ENCODE measurements at regions not wholly inside any gene's neighbourhood (a gene's known extent, or its start where the extent isn't known, plus 50 kb on each side); places are given as distances from the start of the nearest gene placed in this dataset.

DNA sequence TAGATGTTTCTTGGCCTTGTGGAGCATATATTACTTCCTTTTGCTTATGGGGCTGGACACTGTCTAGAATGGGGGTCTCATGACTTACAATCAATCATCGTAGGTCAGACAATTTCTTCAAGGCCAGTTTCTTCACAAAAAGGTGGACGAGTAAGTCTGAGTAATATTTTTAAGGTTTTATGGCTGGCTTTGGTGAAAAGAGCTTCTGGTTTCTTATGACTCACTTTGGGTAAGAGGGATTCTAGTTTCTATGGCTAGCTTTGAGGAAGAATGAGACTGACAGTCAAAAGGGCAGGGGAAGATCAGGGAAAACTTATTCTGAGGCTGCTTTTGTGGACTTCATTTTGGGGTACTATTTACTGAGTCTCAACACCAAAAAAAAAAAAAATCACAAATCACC is 2067.2 kb upstream of the C9orf72 start:
- TF ChIP-seq, protein P1, sequence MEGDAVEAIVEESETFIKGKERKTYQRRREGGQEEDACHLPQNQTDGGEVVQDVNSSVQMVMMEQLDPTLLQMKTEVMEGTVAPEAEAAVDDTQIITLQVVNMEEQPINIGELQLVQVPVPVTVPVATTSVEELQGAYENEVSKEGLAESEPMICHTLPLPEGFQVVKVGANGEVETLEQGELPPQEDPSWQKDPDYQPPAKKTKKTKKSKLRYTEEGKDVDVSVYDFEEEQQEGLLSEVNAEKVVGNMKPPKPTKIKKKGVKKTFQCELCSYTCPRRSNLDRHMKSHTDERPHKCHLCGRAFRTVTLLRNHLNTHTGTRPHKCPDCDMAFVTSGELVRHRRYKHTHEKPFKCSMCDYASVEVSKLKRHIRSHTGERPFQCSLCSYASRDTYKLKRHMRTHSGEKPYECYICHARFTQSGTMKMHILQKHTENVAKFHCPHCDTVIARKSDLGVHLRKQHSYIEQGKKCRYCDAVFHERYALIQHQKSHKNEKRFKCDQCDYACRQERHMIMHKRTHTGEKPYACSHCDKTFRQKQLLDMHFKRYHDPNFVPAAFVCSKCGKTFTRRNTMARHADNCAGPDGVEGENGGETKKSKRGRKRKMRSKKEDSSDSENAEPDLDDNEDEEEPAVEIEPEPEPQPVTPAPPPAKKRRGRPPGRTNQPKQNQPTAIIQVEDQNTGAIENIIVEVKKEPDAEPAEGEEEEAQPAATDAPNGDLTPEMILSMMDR (optimal IDR thresholded peaks at IDR 0.05 in 1 of 3, IDR thresholded peaks at IDR 0.05 in 1 of 3, conservative IDR thresholded peaks at IDR 0.05 in 1 of 3; ENCODE audit: extremely low read depth in 1 of 3, insufficient read depth in 2 of 3, low read length in 3 of 3) = no peak
- TF ChIP-seq EZH2 (IDR thresholded peaks at IDR 0.05; ENCODE audit: low read length) = no peak

Data from keratinocyte (primary cell).